B cell (primary cell): ENCODE measurements at regions not wholly inside any gene's neighbourhood (a gene's known extent, or its start where the extent isn't known, plus 50 kb on each side); places are given as distances from the start of the nearest gene placed in this dataset.

ENCODE experiments used
- ATAC-seq: fragments of 200-7000 bp; cut with Tn5 transposase; one replicate; pipeline ENCODE4 v1.10.0; 2021; ENCODE audit warnings: low read depth, mild to moderate bottlenecking, moderate number of reproducible peaks, moderate library complexity
- CTCF ChIA-PET: fragments of 350-600 bp; sonication (Branson Sonifier 250); formaldehyde crosslinking; loops from one replicate; lab custom pipeline; 2021; ENCODE audit warnings: antibody characterized with exemption, inconsistent platforms; lab: Charles Lee
- POLR2A ChIA-PET: fragments of 350-600 bp; sonication (Branson Sonifier 250); formaldehyde crosslinking; loops from one replicate; lab custom pipeline; 2021; ENCODE audit warnings: antibody characterized with exemption; lab: Charles Lee
- DNase-seq: peaks from one replicate; pipeline ENCODE4 v3.0.0; 2013
- H2AFZ ChIP-seq: 2 replicates; pipeline ENCODE4 v1.6.1; 2012; ENCODE audit warnings: mild to moderate bottlenecking, low read depth, low read length; ENCODE audit not compliant: insufficient read depth, poor library complexity, severe bottlenecking
- H3K27ac ChIP-seq, 2 donors: 1 replicate in 1 of 2; 2 replicates in 1 of 2; pipeline ENCODE4 v1.5.1; 2012 to 2013; ENCODE audit warnings: low read length in 2 of 2, mild to moderate bottlenecking in 2 of 2, moderate library complexity in 1 of 2
- H3K27me3 ChIP-seq, 4 experiments: fragments of 200-600 bp in 1 of 4; sonication (generic) in 1 of 4; replicated peaks in 1 of 4; 1 replicate in 2 of 4; 2 replicates in 2 of 4; pipeline versions ENCODE4 v1.6.1 to v1.7.0; 2013 to 2016; ENCODE audit warnings: low read length in 3 of 4, mild to moderate bottlenecking in 2 of 4, mixed read lengths in 1 of 4, moderate library complexity in 1 of 4; ENCODE audit not compliant: insufficient read depth in 4 of 4, control insufficient read depth in 3 of 4; ENCODE audit errors: control extremely low read depth in 1 of 4
- H3K36me3 ChIP-seq, 2 experiments: replicated peaks in 1 of 2; 1 replicate in 1 of 2; 2 replicates in 1 of 2; pipeline versions ENCODE4 v1.6.1 to v1.7.1; 2013; ENCODE audit warnings: low read length in 1 of 2; ENCODE audit not compliant: insufficient read depth in 2 of 2, control insufficient read depth in 1 of 2; ENCODE audit errors: control extremely low read depth in 1 of 2, extremely low read depth in 1 of 2
- H3K4me1 ChIP-seq, 2 donors: fragments of 200-600 bp in 1 of 2; sonication (generic) in 1 of 2; 1 replicate in 1 of 2; 2 replicates in 1 of 2; pipeline versions ENCODE4 v1.5.1 to v1.6.1; 2013 to 2017; ENCODE audit warnings: low read length in 2 of 2; ENCODE audit not compliant: control insufficient read depth in 2 of 2, insufficient read depth in 2 of 2
- H3K4me2 ChIP-seq: replicated peaks from 2 replicates; pipeline ENCODE3; 2012; ENCODE audit warnings: mild to moderate bottlenecking, low read depth, low read length; ENCODE audit not compliant: poor library complexity, severe bottlenecking
- H3K4me3 ChIP-seq, 5 experiments: fragments of 200-600 bp in 1 of 5; sonication (generic) in 1 of 5; 1 replicate in 3 of 5; 2 replicates in 2 of 5; pipeline versions ENCODE4 v1.5.1 to v1.7.0; 2011 to 2016; ENCODE audit warnings: low read length in 4 of 5, mild to moderate bottlenecking in 4 of 5, low read depth in 2 of 5, control low read depth in 1 of 5, moderate library complexity in 1 of 5; ENCODE audit not compliant: insufficient read depth in 1 of 5; ENCODE audit errors: control extremely low read depth in 1 of 5, extremely low read depth in 1 of 5
- H3K79me2 ChIP-seq: fragments of 200-600 bp; sonication (generic); one replicate; pipeline ENCODE4 v1.6.0; 2016; ENCODE audit warnings: low read length; ENCODE audit not compliant: control insufficient read depth, insufficient read depth
- H3K9ac ChIP-seq: fragments of 200-600 bp; sonication (generic); 2 replicates; pipeline ENCODE4 v1.6.1; 2017; ENCODE audit warnings: mild to moderate bottlenecking, low read length, moderate library complexity
- H3K9me3 ChIP-seq, 3 donors: one replicate each; pipeline versions ENCODE4 v1.6.1 to v1.7.1; 2013; ENCODE audit warnings: low read length in 2 of 3; ENCODE audit not compliant: control insufficient read depth in 2 of 3, insufficient read depth in 1 of 3; ENCODE audit errors: control extremely low read depth in 1 of 3
- H4K20me1 ChIP-seq: 2 replicates; pipeline ENCODE4 v1.6.0; 2012; ENCODE audit warnings: mild to moderate bottlenecking, low read length; ENCODE audit not compliant: insufficient read depth, control insufficient read depth, poor library complexity, severe bottlenecking
- H3K27ac Mint-ChIP-seq: one replicate; pipeline ENCODE4 v1.8.0; 2021; ENCODE audit warnings: mixed read lengths
- H3K27me3 Mint-ChIP-seq: one replicate; pipeline ENCODE4 v1.8.0; 2021; ENCODE audit warnings: mixed read lengths
- H3K4me1 Mint-ChIP-seq: one replicate; pipeline ENCODE4 v1.8.0; 2021; ENCODE audit warnings: mixed read lengths
- H3K4me3 Mint-ChIP-seq: one replicate; pipeline ENCODE4 v1.8.0; 2021; ENCODE audit warnings: mixed read lengths
- H3K9me3 Mint-ChIP-seq: one replicate; pipeline ENCODE4 v1.8.0; 2022; ENCODE audit warnings: mixed read lengths; ENCODE audit not compliant: insufficient read depth
- CTCF ChIP-seq: fragments of 200-600 bp; IDR thresholded peaks from one replicate; pipeline ENCODE4 v1.8.0; 2022; ENCODE audit warnings: antibody characterized with exemption, mild to moderate bottlenecking
- EZH2 ChIP-seq: IDR thresholded peaks from 2 replicates; pipeline ENCODE4 v1.6.1; 2012; ENCODE audit warnings: borderline replicate concordance, low read depth, mild to moderate bottlenecking, moderate library complexity, low read length; ENCODE audit not compliant: insufficient read depth, poor library complexity, severe bottlenecking
- WGBS: methylation state at CpG from one replicate; pipeline ENCODE4 v1.1.5; 2013; ENCODE audit warnings: missing lambda C conversion rate; ENCODE audit not compliant: insufficient coverage; 5-methylcytosine and 5-hydroxymethylcytosine counted together
- intact Hi-C: fragments of 100-400 bp; cut with micrococcal nuclease; formaldehyde crosslinking; loops from one replicate; pipeline ENCODE4 v1.10.0; 2022

GRCh38 chr1:38477811-38478210 lies 381.8 kb downstream of the RRAGC start:
- H3K27ac Mint-ChIP-seq: peak overlapping the region; percentile 99

More at GRCh38 chr1:38477811-38478210, 381.8 kb downstream of the RRAGC start:
- DNase-seq (no peak), ATAC-seq (no peak)
- peak overlapping the region in 1 of 5 experiments; percentile 74 for H3K4me3 ChIP-seq
- no peaks in the 10 kb centered on the region for H3K36me3 ChIP-seq
- H2AFZ ChIP-seq: no peak overlapping the region
- Mint-ChIP-seq H3K4me3 (peak overlapping the region; percentile 94), H3K4me1 (peaks cover 74% of the 10 kb centered on the region), H3K27me3 (no peaks in the 10 kb centered on the region), H3K9me3 (peaks cover 11% of the 10 kb centered on the region)
- H4K20me1 ChIP-seq: no peaks in the 10 kb centered on the region
- peaks cover 5 to 15% (median 11%) of the 10 kb centered on the region in 3 donors for H3K9me3 ChIP-seq
- TF ChIP-seq CTCF (no peak), EZH2 (no peak)
- ChIA-PET POLR2A (no interaction called here), CTCF (no interaction called here)
- H3K27ac ChIP-seq: peak overlapping the region; percentile 90 to 96
- peak overlapping the region; percentile 1 for H3K9ac ChIP-seq
- no peaks in the 10 kb centered on the region for H3K27me3 ChIP-seq
- WGBS: 43% methylated on average over 1 of the region's 2 CpGs
- intact Hi-C loops: loop anchor here (5.0 to 10.0 kb wide), 5 partner anchors 49 to 1003 kb away; partner anchors contain the start of genes RRAGC, SF3A3 and ZC3H12A
- peaks cover 5% of the 10 kb centered on the region for H3K79me2 ChIP-seq
- peak overlapping the region; percentile 71 for H3K4me2 ChIP-seq
- peaks cover 41 to 62% of the 10 kb centered on the region in 2 donors for H3K4me1 ChIP-seq
